H1 (cell line): ENCODE measurements at regions not wholly inside any gene's neighbourhood (a gene's known extent, or its start where the extent isn't known, plus 50 kb on each side); places are given as distances from the start of the nearest gene placed in this dataset.

Source experiments
- CTCF ChIA-PET: fragments of 300-600 bp; sonication (Branson Sonifier 250); formaldehyde crosslinking; loops from one replicate; lab custom pipeline; 2021; ENCODE audit not compliant: partially characterized antibody; lab: Charles Lee
- POLR2A ChIA-PET: fragments of 300-600 bp; sonication (Branson Sonifier 250); formaldehyde crosslinking; loops from one replicate; lab custom pipeline; 2021; ENCODE audit warnings: inconsistent platforms; ENCODE audit not compliant: partially characterized antibody; lab: Charles Lee
- DNase-seq, 2 experiments: peaks; one replicate each; pipeline versions ENCODE4 v3.0.0 to v3.0.0-alpha.2; 2010 to 2022; ENCODE audit warnings: low spot score in 2 of 2, low read depth in 1 of 2, mixed read lengths in 1 of 2
- FAIRE-seq: peaks from 2 replicates; lab custom pipeline; 2011; peaks lifted over from hg19 to GRCh38; lab: Jason Lieb, UNC
- H2AFZ ChIP-seq: 2 replicates; pipeline ENCODE4 v1.8.1; 2012; ENCODE audit warnings: low read length, inconsistent platforms
- H2AK5ac ChIP-seq: 2 replicates; pipeline ENCODE4 v1.6.1; 2013; ENCODE audit warnings: low read depth, low read length
- H2BK120ac ChIP-seq: replicated peaks from 2 replicates; pipeline ENCODE3; 2013; ENCODE audit warnings: low read depth, low read length, inconsistent platforms
- H2BK12ac ChIP-seq: 2 replicates; pipeline ENCODE4 v1.6.1; 2013; ENCODE audit warnings: low read depth, low read length
- H2BK15ac ChIP-seq: 2 replicates; pipeline ENCODE4 v1.6.1; 2013; ENCODE audit warnings: low read length
- H2BK20ac ChIP-seq: 2 replicates; pipeline ENCODE4 v1.6.1; 2013; ENCODE audit warnings: low read length
- H2BK5ac ChIP-seq: 2 replicates; pipeline ENCODE4 v1.6.1; 2013; ENCODE audit warnings: low read depth, low read length
- H3K14ac ChIP-seq: 2 replicates; pipeline ENCODE4 v1.6.1; 2013; ENCODE audit warnings: inconsistent platforms; ENCODE audit not compliant: insufficient read length
- H3K18ac ChIP-seq: 2 replicates; pipeline ENCODE4 v1.6.1; 2013; ENCODE audit warnings: low read length; ENCODE audit errors: extremely low read depth
- H3K23ac ChIP-seq: 2 replicates; pipeline ENCODE4 v1.6.1; 2013; ENCODE audit warnings: inconsistent platforms; ENCODE audit not compliant: insufficient read length
- H3K23me2 ChIP-seq: 2 replicates; pipeline ENCODE4 v1.6.1; 2013; ENCODE audit warnings: low read depth, low read length
- H3K27ac ChIP-seq: 2 replicates; pipeline ENCODE4 v1.6.1; 2011; ENCODE audit warnings: low read depth, low read length, inconsistent platforms
- H3K27me3 ChIP-seq, 4 experiments: replicated peaks in 1 of 4; 1 replicate in 1 of 4; 2 replicates in 3 of 4; pipeline versions ENCODE4 v1.6.1 to v1.8.1; 2011 to 2013; ENCODE audit warnings: low read length in 3 of 4, mild to moderate bottlenecking in 3 of 4, inconsistent platforms in 2 of 4, mixed read lengths in 2 of 4, moderate library complexity in 1 of 4; ENCODE audit not compliant: control insufficient read depth in 3 of 4, insufficient read depth in 3 of 4; ENCODE audit errors: extremely low read depth in 1 of 4
- H3K36me3 ChIP-seq, 4 experiments: 2 replicates each; pipeline versions ENCODE4 v1.6.1 to v1.8.1; 2011 to 2013; ENCODE audit warnings: mild to moderate bottlenecking in 4 of 4, low read length in 3 of 4, moderate library complexity in 2 of 4, control low read depth in 1 of 4, inconsistent platforms in 1 of 4; ENCODE audit not compliant: insufficient read depth in 4 of 4, control insufficient read depth in 2 of 4
- H3K4ac ChIP-seq: replicated peaks from 2 replicates; pipeline ENCODE3; 2013; ENCODE audit warnings: low read length, low read depth, mixed read lengths, inconsistent platforms; ENCODE audit not compliant: insufficient read length
- H3K4me1 ChIP-seq, 4 experiments: replicated peaks in 1 of 4; 1 replicate in 1 of 4; 2 replicates in 3 of 4; pipeline versions ENCODE4 v1.6.1 to v1.8.1; 2011 to 2013; ENCODE audit warnings: low read length in 3 of 4, inconsistent platforms in 2 of 4, mixed read lengths in 1 of 4; ENCODE audit not compliant: insufficient read depth in 4 of 4, control insufficient read depth in 3 of 4
- H3K4me2 ChIP-seq, 2 experiments: 2 replicates each; pipeline versions ENCODE4 v1.6.1 to v1.8.1; 2011 to 2013; ENCODE audit warnings: low read depth in 2 of 2, low read length in 2 of 2, control low read depth in 1 of 2, inconsistent platforms in 1 of 2, mild to moderate bottlenecking in 1 of 2; ENCODE audit not compliant: insufficient read depth in 1 of 2
- H3K4me3 ChIP-seq, 4 experiments: fragments of 200-600, 300-600 bp in 1 of 4; sonication (generic), shearing (Covaris generic), sonication (Bioruptor Twin) in 1 of 4; 2 replicates each; pipeline versions ENCODE4 v1.5.1 to v1.8.1; 2011 to 2016; ENCODE audit warnings: low read length in 4 of 4, low read depth in 3 of 4, control low read depth in 2 of 4, inconsistent platforms in 2 of 4, mild to moderate bottlenecking in 2 of 4, mixed read lengths in 1 of 4, moderate library complexity in 1 of 4; ENCODE audit not compliant: insufficient read depth in 2 of 4; ENCODE audit errors: extremely low read depth in 1 of 4
- H3K56ac ChIP-seq: replicated peaks from 2 replicates; pipeline ENCODE3; 2013; ENCODE audit warnings: low read depth, mild to moderate bottlenecking, mixed read lengths, low read length, inconsistent platforms; ENCODE audit not compliant: insufficient read length
- H3K79me1 ChIP-seq: 2 replicates; pipeline ENCODE4 v1.6.1; 2013; ENCODE audit warnings: low read depth, low read length, control low read depth
- H3K79me2 ChIP-seq, 2 experiments: 2 replicates each; pipeline versions ENCODE4 v1.6.1 to v1.8.1; 2012 to 2013; ENCODE audit warnings: low read length in 2 of 2, mild to moderate bottlenecking in 2 of 2, inconsistent platforms in 1 of 2; ENCODE audit not compliant: insufficient read depth in 2 of 2, control insufficient read depth in 1 of 2
- H3K9ac ChIP-seq, 4 experiments: replicated peaks in 1 of 4; 1 replicate in 1 of 4; 2 replicates in 3 of 4; pipeline versions ENCODE4 v1.6.1 to v1.8.1; 2011 to 2013; ENCODE audit warnings: low read depth in 3 of 4, low read length in 3 of 4, control low read depth in 2 of 4, mild to moderate bottlenecking in 2 of 4, moderate library complexity in 2 of 4, inconsistent platforms in 1 of 4; ENCODE audit errors: extremely low read depth in 1 of 4
- H3K9me3 ChIP-seq, 2 experiments: 2 replicates each; pipeline versions ENCODE4 v1.6.1 to v1.8.1; 2012 to 2013; ENCODE audit warnings: mild to moderate bottlenecking in 2 of 2, moderate library complexity in 2 of 2, control low read depth in 1 of 2, inconsistent platforms in 1 of 2, low read depth in 1 of 2, low read length in 1 of 2, mixed read lengths in 1 of 2; ENCODE audit not compliant: insufficient read depth in 2 of 2
- H4K20me1 ChIP-seq, 2 experiments: replicated peaks in 1 of 2; 2 replicates each; pipeline versions ENCODE3 to v1.8.1; 2011 to 2013; ENCODE audit warnings: inconsistent platforms in 2 of 2, low read length in 2 of 2, mild to moderate bottlenecking in 1 of 2; ENCODE audit not compliant: insufficient read depth in 2 of 2, control insufficient read depth in 1 of 2
- H4K5ac ChIP-seq: 2 replicates; pipeline ENCODE4 v1.6.1; 2013; ENCODE audit warnings: low read length, low read depth, mixed read lengths, inconsistent platforms; ENCODE audit not compliant: insufficient read length
- H4K8ac ChIP-seq: 2 replicates; pipeline ENCODE4 v1.8.0; 2013; ENCODE audit warnings: mild to moderate bottlenecking, moderate library complexity, low read length, inconsistent platforms; ENCODE audit not compliant: insufficient read depth; ENCODE audit errors: extremely low read depth
- H4K91ac ChIP-seq: replicated peaks from 2 replicates; pipeline ENCODE3; 2013; ENCODE audit warnings: low read length, mixed read lengths, inconsistent platforms; ENCODE audit not compliant: insufficient read length
- BACH1 ChIP-seq: IDR thresholded peaks from 2 replicates; pipeline ENCODE4 v1.6.1; 2012; ENCODE audit warnings: low read length, improper control_type of control experiment
- CREB1 ChIP-seq: IDR thresholded peaks from 2 replicates; pipeline ENCODE4 v1.6.1; 2012; ENCODE audit warnings: inconsistent platforms
- JUN ChIP-seq: IDR thresholded peaks from 2 replicates; pipeline ENCODE4 v1.6.1; 2011; ENCODE audit warnings: low read depth, mild to moderate bottlenecking, improper control_type of control experiment, low read length
- JUND ChIP-seq: IDR thresholded peaks from 2 replicates; pipeline ENCODE4 v1.6.1; 2011; ENCODE audit warnings: mild to moderate bottlenecking, improper control_type of control experiment, low read length
- KDM1A ChIP-seq: fragments of 200-600, 300-600 bp; sonication (generic); IDR thresholded peaks from 2 replicates; pipeline ENCODE4 v1.7.1; 2016; ENCODE audit warnings: mild to moderate bottlenecking, low read length, borderline replicate concordance
- RFX5 ChIP-seq: IDR thresholded peaks from 2 replicates; pipeline ENCODE4 v1.6.1; 2011; ENCODE audit warnings: low read depth, low read length, improper control_type of control experiment, borderline replicate concordance
- SAP30 ChIP-seq: fragments of 300-600 bp; sonication (generic); IDR thresholded peaks from 2 replicates; pipeline ENCODE4 v1.7.1; 2012; ENCODE audit warnings: low read length, moderate library complexity, mild to moderate bottlenecking, inconsistent platforms; ENCODE audit not compliant: insufficient read depth, insufficient replicate concordance
- SIN3A ChIP-seq, 2 experiments: IDR thresholded peaks in 1 of 2; conservative IDR thresholded peaks in 1 of 2; 2 replicates each; pipeline ENCODE4 v1.6.1; 2011 to 2012; ENCODE audit warnings: low read length in 2 of 2, improper control_type of control experiment in 1 of 2, low read depth in 1 of 2, mild to moderate bottlenecking in 1 of 2
- YY1 ChIP-seq: IDR thresholded peaks from 2 replicates; pipeline ENCODE4 v1.6.1; 2011; ENCODE audit warnings: low read depth, mild to moderate bottlenecking, low read length
- WGBS, 2 experiments: shearing (Covaris generic) in 1 of 2; methylation state at CpG; one replicate each; pipeline versions ENCODE4 v1.1.6 to v1.1.7; 2013 to 2015; ENCODE audit warnings: low lambda C conversion rate in 2 of 2, mixed read lengths in 2 of 2, inconsistent platforms in 1 of 2, low coverage in 1 of 2, missing lambda C conversion rate in 1 of 2; ENCODE audit not compliant: insufficient replicate concordance in 2 of 2, insufficient coverage in 1 of 2, insufficient read length in 1 of 2; ENCODE audit errors: extremely low coverage in 1 of 2, missing lambda C conversion rate in 1 of 2; 5-methylcytosine and 5-hydroxymethylcytosine counted together
- TF ChIP-seq, protein P1 (sequence below): IDR thresholded peaks from 2 replicates; pipeline ENCODE4 v1.6.1; 2011; ENCODE audit warnings: low read depth, mild to moderate bottlenecking, low read length; ENCODE audit not compliant: insufficient read depth
- TF ChIP-seq, protein P2 (sequence below): IDR thresholded peaks from 2 replicates; pipeline ENCODE4 v1.6.1; 2011; ENCODE audit warnings: low read length, improper control_type of control experiment

GRCh38 chr10:91034042-91034441 is 113.2 kb upstream of the ANKRD1 start:
- Histone ChIP-seq H2BK12ac (no peak overlapping the region; the same call in 1 of the 2 replicates), H4K8ac (no peak overlapping the region), H2BK15ac (no peak overlapping the region), H3K18ac (no peak overlapping the region), H3K56ac (no peak overlapping the region), H3K23me2 (no peaks in the 10 kb centered on the region), H3K9me3 (no peaks in the 10 kb centered on the region), H4K5ac (no peak overlapping the region), H2BK5ac (no peak overlapping the region), H3K23ac (no peak overlapping the region), H3K27ac (no peak overlapping the region), H4K91ac (no peak overlapping the region), H4K20me1 (no peaks in the 10 kb centered on the region), H3K4me2 (no peak overlapping the region), H3K4ac (no peak overlapping the region), H3K14ac (no peak overlapping the region), H3K4me3 (no peak overlapping the region), H3K36me3 (no peaks in the 10 kb centered on the region), H3K4me1 (peaks cover 0 to 9% (median 4%) of the 10 kb centered on the region in 4 experiments; a peak in 4 of 7 replicates), H3K79me2 (no peaks in the 10 kb centered on the region), H2AFZ (peak overlapping the region; percentile 16; the same call in 1 of the 2 replicates), H2AK5ac (no peak overlapping the region), H3K79me1 (no peaks in the 10 kb centered on the region), H3K9ac (no peak overlapping the region), H2BK20ac (no peak overlapping the region), H2BK120ac (no peak overlapping the region), H3K27me3 (no peaks in the 10 kb centered on the region)
- no peak for DNase-seq
- POLR2A ChIA-PET = no interaction called here
- WGBS, 2 experiments = 85% methylated on average over 3 of the region's 3 CpGs; no CpG with 5 or more reads in 1 of the 2 experiments
- TF ChIP-seq, protein P1, sequence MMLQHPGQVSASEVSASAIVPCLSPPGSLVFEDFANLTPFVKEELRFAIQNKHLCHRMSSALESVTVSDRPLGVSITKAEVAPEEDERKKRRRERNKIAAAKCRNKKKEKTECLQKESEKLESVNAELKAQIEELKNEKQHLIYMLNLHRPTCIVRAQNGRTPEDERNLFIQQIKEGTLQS = no peak
- TF ChIP-seq SIN3A (conservative IDR thresholded peaks at IDR 0.05 in 1 of 2, IDR thresholded peaks at IDR 0.05 in 1 of 2; ENCODE audit: low read depth in 1 of 2, low read length in 2 of 2) (no peak), BACH1 (no peak), JUN (no peak), RFX5 (no peak), KDM1A (no peak), JUND (no peak), YY1 (no peak), SAP30 (no peak), CREB1 (no peak)
- TF ChIP-seq, protein P2, sequence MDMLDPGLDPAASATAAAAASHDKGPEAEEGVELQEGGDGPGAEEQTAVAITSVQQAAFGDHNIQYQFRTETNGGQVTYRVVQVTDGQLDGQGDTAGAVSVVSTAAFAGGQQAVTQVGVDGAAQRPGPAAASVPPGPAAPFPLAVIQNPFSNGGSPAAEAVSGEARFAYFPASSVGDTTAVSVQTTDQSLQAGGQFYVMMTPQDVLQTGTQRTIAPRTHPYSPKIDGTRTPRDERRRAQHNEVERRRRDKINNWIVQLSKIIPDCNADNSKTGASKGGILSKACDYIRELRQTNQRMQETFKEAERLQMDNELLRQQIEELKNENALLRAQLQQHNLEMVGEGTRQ = no peak
- FAIRE-seq = no peak
- CTCF ChIA-PET = interaction anchor here (0.6 to 3.0 kb wide), 4 partner anchors 10 to 151 kb away, joined by 3 to 18 read pairs (median 8); no protein-coding TSS in a partner anchor
